GM23338 (cell line): ENCODE measurements at regions not wholly inside any gene's neighbourhood (a gene's known extent, or its start where the extent isn't known, plus 50 kb on each side); places are given as distances from the start of the nearest gene placed in this dataset.

Experiments used
- ATAC-seq: fragments of 200-7000 bp; cut with Tn5 transposase; 3 replicates; pipeline ENCODE4 v1.9.1; 2020
- DNase-seq: peaks from one replicate; pipeline ENCODE4 v3.0.0-alpha.2; 2015; ENCODE audit warnings: low spot score
- H2AFZ ChIP-seq: fragments of 200-600 bp; sonication (generic); 2 replicates; pipeline ENCODE4 v1.8.0; 2016; ENCODE audit warnings: antibody characterized with exemption, mild to moderate bottlenecking, moderate library complexity
- H3F3A ChIP-seq: fragments of 200-600 bp; sonication (generic); replicated peaks from 2 replicates; pipeline ENCODE4 v1.8.0; 2017; ENCODE audit warnings: antibody characterized with exemption, mixed run types, low read depth
- H3K27ac ChIP-seq: fragments of 200-600 bp; sonication (generic); 2 replicates; pipeline ENCODE4 v1.6.1; 2016; ENCODE audit warnings: low read depth
- H3K27me3 ChIP-seq: fragments of 200-600 bp; sonication (generic); 2 replicates; pipeline ENCODE4 v1.8.0; 2016; ENCODE audit warnings: mild to moderate bottlenecking, mixed run types, moderate library complexity; ENCODE audit not compliant: insufficient read depth
- H3K36me3 ChIP-seq: fragments of 200-600 bp; sonication (generic); 2 replicates; pipeline ENCODE4 v1.8.0; 2016; ENCODE audit warnings: mild to moderate bottlenecking; ENCODE audit not compliant: insufficient read depth
- H3K4me1 ChIP-seq: fragments of 200-600 bp; sonication (generic); 2 replicates; pipeline ENCODE4 v1.8.0; 2016; ENCODE audit warnings: mild to moderate bottlenecking, moderate library complexity; ENCODE audit not compliant: insufficient read depth
- H3K4me2 ChIP-seq: fragments of 200-600 bp; sonication (generic); 2 replicates; pipeline ENCODE4 v1.7.1; 2017; ENCODE audit warnings: mixed run types
- H3K4me3 ChIP-seq: fragments of 200-600 bp; sonication (generic); 2 replicates; pipeline ENCODE4 v1.6.1; 2016; ENCODE audit warnings: mixed run types
- H3K79me2 ChIP-seq: fragments of 200-600 bp; sonication (generic); replicated peaks from 2 replicates; pipeline ENCODE4 v1.8.0; 2017; ENCODE audit warnings: mild to moderate bottlenecking; ENCODE audit not compliant: insufficient read depth
- H3K9me2 ChIP-seq: fragments of 200-600 bp; sonication (generic); 2 replicates; pipeline ENCODE4 v1.8.0; 2017; ENCODE audit not compliant: insufficient read depth
- H4K20me1 ChIP-seq: fragments of 200-600 bp; sonication (generic); replicated peaks from 2 replicates; pipeline ENCODE4 v1.8.0; 2017; ENCODE audit warnings: mild to moderate bottlenecking; ENCODE audit not compliant: insufficient read depth
- H3K27ac Mint-ChIP-seq: 2 replicates; pipeline ENCODE4 v1.8.0; 2020; ENCODE audit warnings: inconsistent platforms, mild to moderate bottlenecking, moderate library complexity, mixed read lengths
- H3K27me3 Mint-ChIP-seq: 3 replicates; pipeline ENCODE4 v1.8.0; 2022; ENCODE audit warnings: low read depth, mild to moderate bottlenecking, moderate library complexity, mixed read lengths, inconsistent platforms; ENCODE audit not compliant: insufficient read depth, poor library complexity
- H3K36me3 Mint-ChIP-seq: 3 replicates; pipeline ENCODE4 v1.8.0; 2021; ENCODE audit warnings: low read depth, mild to moderate bottlenecking, inconsistent platforms, moderate library complexity, mixed read lengths
- H3K4me1 Mint-ChIP-seq: 3 replicates; pipeline ENCODE4 v1.8.0; 2020; ENCODE audit warnings: mild to moderate bottlenecking, inconsistent platforms, mixed read lengths
- H3K4me3 Mint-ChIP-seq: 3 replicates; pipeline ENCODE4 v1.8.0; 2021; ENCODE audit warnings: moderate library complexity, mild to moderate bottlenecking, inconsistent platforms, mixed read lengths
- H3K9me3 Mint-ChIP-seq: 3 replicates; pipeline ENCODE4 v1.8.0; 2020; ENCODE audit warnings: moderate library complexity, mild to moderate bottlenecking, inconsistent platforms, mixed read lengths
- CREB1 ChIP-seq: fragments of 250-450 bp; sonication (Bioruptor Pico); IDR thresholded peaks from 2 replicates; pipeline ENCODE4 v1.5.0; 2020; ENCODE audit warnings: low read depth, mild to moderate bottlenecking, moderate library complexity
- EZH2 ChIP-seq: fragments of 200-600 bp; sonication (generic); IDR thresholded peaks from one replicate; pipeline ENCODE4 v1.8.0; 2017; ENCODE audit warnings: antibody characterized with exemption, mild to moderate bottlenecking, low read depth; ENCODE audit not compliant: unreplicated experiment
- NANOG ChIP-seq: IDR thresholded peaks from 2 replicates; pipeline ENCODE4 v1.6.1; 2016; ENCODE audit warnings: antibody characterized with exemption, borderline replicate concordance
- ZNF462 ChIP-seq: fragments of 250-450 bp; sonication (Bioruptor Pico); IDR thresholded peaks from 2 replicates; pipeline ENCODE4 v1.5.0; 2020; ENCODE audit warnings: mild to moderate bottlenecking, moderate library complexity

- no peak for TF ChIP-seq ZNF462 (CRISPR knock-in tag)
These were observed 81.3 kb upstream of the BHLHE23 start (continued) for GRCh38 chr20:63087872-63088680.

DNA sequence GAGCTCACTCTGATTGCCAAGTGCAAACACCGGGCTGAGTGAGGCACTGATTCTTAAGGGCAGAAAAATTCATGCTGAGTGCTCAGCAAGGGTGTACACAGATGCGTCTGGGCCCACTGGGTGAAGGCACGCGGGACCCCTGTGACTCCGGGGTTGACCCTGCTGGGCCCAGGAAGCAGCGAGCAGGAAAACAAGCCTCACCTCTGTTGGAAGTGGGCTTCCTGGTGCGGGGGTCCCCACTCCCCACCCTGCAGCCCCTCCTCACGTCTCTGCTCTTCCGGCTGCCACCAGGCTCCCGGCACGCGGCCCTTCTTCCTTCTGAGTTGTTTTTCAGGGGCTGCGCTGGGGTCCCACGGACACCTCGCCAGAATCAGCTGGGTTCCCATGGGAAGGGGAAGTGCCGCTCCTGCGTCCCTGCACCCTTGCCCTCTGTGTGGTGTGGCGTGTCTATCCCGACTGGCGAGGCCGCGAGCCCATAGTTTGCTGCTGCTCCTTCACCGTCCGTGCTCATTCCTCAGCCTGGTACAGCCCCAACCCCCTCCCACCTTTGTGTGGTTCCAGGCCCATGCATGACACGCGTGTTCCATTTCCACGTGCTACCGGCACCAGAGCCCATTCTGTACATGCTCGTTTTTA is 80.6 kb upstream of the BHLHE23 start:
- H3K27ac Mint-ChIP-seq, result 0 out of 2 replicates have a peak overlapping the region, but pooled peaks have one; percentile 40
- DNase-seq (no peak), ATAC-seq (no peak)
- no peaks in the 10 kb centered on the region for H4K20me1 ChIP-seq
- H3K4me2 ChIP-seq, result no peak overlapping the region
- H3K4me3 Mint-ChIP-seq, result no peak overlapping the region
- H3K9me2 ChIP-seq, result no peaks in the 10 kb centered on the region
- H3K4me1 Mint-ChIP-seq, result peaks cover 2% of the 10 kb centered on the region; the same call in 1 of the 3 replicates
- H3K9me3 Mint-ChIP-seq, result no peaks in the 10 kb centered on the region; the same call in 2 of the 3 replicates
- no peak overlapping the region for H3K4me3 ChIP-seq
- H3K4me1 ChIP-seq, result no peaks in the 10 kb centered on the region; the same call in 1 of the 2 replicates
- peaks cover 14% of the 10 kb centered on the region for H3K27me3 Mint-ChIP-seq
- no peaks in the 10 kb centered on the region for H3K27me3 ChIP-seq
- H3F3A ChIP-seq, result no peaks in the 10 kb centered on the region
- H3K36me3 Mint-ChIP-seq, result no peaks in the 10 kb centered on the region
- H3K27ac ChIP-seq, result no peak overlapping the region
- H2AFZ ChIP-seq, result no peak overlapping the region
- H3K79me2 ChIP-seq, result no peaks in the 10 kb centered on the region
- no peaks in the 10 kb centered on the region for H3K36me3 ChIP-seq
- TF ChIP-seq CREB1 (CRISPR knock-in tag) (no peak), NANOG (no peak), EZH2 (no peak), ZNF462 (CRISPR knock-in tag) (no peak)
